ENCODE measurements at regions not wholly inside any gene's neighbourhood (a gene's known extent, or its start where the extent isn't known, plus 50 kb on each side); places are given as distances from the start of the nearest gene placed in this dataset.

GRCh38 chr21:24456358-24456757 is 1150.9 kb downstream of the MRPL39 start:
- no peak for DNase-seq
- no peak for TF ChIP-seq CTCF (IDR thresholded peaks at IDR 0.05; ENCODE audit: borderline replicate concordance)
- intact Hi-C loops (cut with micrococcal nuclease): no loop called here

GRCh38 chr21:24450119-24450518 is 1157.2 kb downstream of the MRPL39 start:
- no peak overlapping the region for H3K4me3 ChIP-seq
- no peak for TF ChIP-seq CTCF (IDR thresholded peaks at IDR 0.05; ENCODE audit: borderline replicate concordance)
- H3K9me3 ChIP-seq (replicated peaks): no peaks in the 10 kb centered on the region
- no peaks in the 10 kb centered on the region for H3K4me1 ChIP-seq
- intact Hi-C loops (cut with micrococcal nuclease): no loop called here
- DNase-seq: no peak
- H3K27me3 ChIP-seq (ENCODE audit: low read depth): no peaks in the 10 kb centered on the region
- no peaks in the 10 kb centered on the region for H3K36me3 ChIP-seq
- no peak overlapping the region for H3K27ac ChIP-seq (replicated peaks)

More at GRCh38 chr21:24456358-24456757, 1150.9 kb downstream of the MRPL39 start:
- H3K27ac ChIP-seq (replicated peaks): no peak overlapping the region
- H3K36me3 ChIP-seq: no peaks in the 10 kb centered on the region
- H3K27me3 ChIP-seq (ENCODE audit: low read depth): no peaks in the 10 kb centered on the region
- H3K4me1 ChIP-seq: no peaks in the 10 kb centered on the region
- no peak overlapping the region for H3K4me3 ChIP-seq
- no peaks in the 10 kb centered on the region for H3K9me3 ChIP-seq (replicated peaks)

GRCh38 chr21:24445517-24445916 is 1161.8 kb downstream of the MRPL39 start:
- Histone ChIP-seq H3K9me3 (replicated peaks) (no peaks in the 10 kb centered on the region), H3K4me3 (no peak overlapping the region), H3K27me3 (ENCODE audit: low read depth) (no peaks in the 10 kb centered on the region), H3K36me3 (no peaks in the 10 kb centered on the region), H3K27ac (replicated peaks) (no peak overlapping the region), H3K4me1 (no peaks in the 10 kb centered on the region)
- no peak for TF ChIP-seq CTCF (IDR thresholded peaks at IDR 0.05; ENCODE audit: borderline replicate concordance)
- DNase-seq: no peak
- intact Hi-C loops (cut with micrococcal nuclease): no loop called here

- Histone ChIP-seq H3K9me3 (replicated peaks) (no peaks in the 10 kb centered on the region), H3K27me3 (ENCODE audit: low read depth) (no peaks in the 10 kb centered on the region), H3K4me3 (no peak overlapping the region), H3K36me3 (no peaks in the 10 kb centered on the region), H3K4me1 (no peaks in the 10 kb centered on the region), H3K27ac (replicated peaks) (no peak overlapping the region)
- DNase-seq: no peak
- intact Hi-C loops (cut with micrococcal nuclease): no loop called here
- TF ChIP-seq CTCF (IDR thresholded peaks at IDR 0.05; ENCODE audit: borderline replicate concordance): no peak
Observed at GRCh38 chr21:24444736-24445135, 1162.5 kb downstream of the MRPL39 start.

GRCh38 chr21:24436236-24436635 is 1171.0 kb downstream of the MRPL39 start:
- H3K4me1 ChIP-seq: no peaks in the 10 kb centered on the region
- peaks cover 21% of the 10 kb centered on the region for H3K9me3 ChIP-seq (replicated peaks)
- H3K27me3 ChIP-seq (ENCODE audit: low read depth): no peaks in the 10 kb centered on the region
- no peak for TF ChIP-seq CTCF (IDR thresholded peaks at IDR 0.05; ENCODE audit: borderline replicate concordance)
- intact Hi-C loops (cut with micrococcal nuclease): no loop called here
- no peak overlapping the region for H3K4me3 ChIP-seq
- no peaks in the 10 kb centered on the region for H3K36me3 ChIP-seq
- H3K27ac ChIP-seq (replicated peaks): no peak overlapping the region
- DNase-seq: no peak

Measured in left ventricle myocardium inferior (tissue), 1 donor.